ENCODE measurements at regions not wholly inside any gene's neighbourhood (a gene's known extent, or its start where the extent isn't known, plus 50 kb on each side); places are given as distances from the start of the nearest gene placed in this dataset.

- TF ChIP-seq POLR2A (IDR thresholded peaks at IDR 0.05) (no peak), CTCF (IDR thresholded peaks at IDR 0.05) (no peak)
Measured at GRCh38 chr2:56739413-56739812, 555.6 kb downstream of the CCDC85A start.

All from esophagus squamous epithelium (tissue), 4 donors.